HuH-7 (cell line): ENCODE measurements at regions not wholly inside any gene's neighbourhood (a gene's known extent, or its start where the extent isn't known, plus 50 kb on each side); places are given as distances from the start of the nearest gene placed in this dataset.

Source experiments
- DNase-seq: peaks from one replicate; pipeline ENCODE4 v3.0.0; 2011; ENCODE audit warnings: low spot score

DNA sequence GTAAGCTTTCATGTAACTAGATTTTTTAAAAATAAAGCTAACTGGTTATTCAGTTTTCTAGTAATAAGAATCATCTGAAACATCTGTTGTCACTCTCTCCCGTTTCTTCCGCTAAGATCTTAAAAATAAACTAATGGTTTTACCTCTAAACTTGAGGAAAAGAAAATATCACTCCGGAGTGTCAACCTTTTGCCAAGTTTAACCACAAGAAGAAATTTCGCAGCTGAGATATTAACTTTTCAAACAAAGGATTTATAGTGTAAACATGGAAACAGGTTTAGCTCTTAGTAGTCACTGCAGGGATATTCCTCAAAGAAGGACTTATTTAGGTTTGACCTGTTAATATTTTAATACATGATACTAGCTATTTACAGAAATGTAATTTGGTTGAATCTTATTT is 954.9 kb downstream of the ADGRL2 start:
- no peak for DNase-seq

DNA sequence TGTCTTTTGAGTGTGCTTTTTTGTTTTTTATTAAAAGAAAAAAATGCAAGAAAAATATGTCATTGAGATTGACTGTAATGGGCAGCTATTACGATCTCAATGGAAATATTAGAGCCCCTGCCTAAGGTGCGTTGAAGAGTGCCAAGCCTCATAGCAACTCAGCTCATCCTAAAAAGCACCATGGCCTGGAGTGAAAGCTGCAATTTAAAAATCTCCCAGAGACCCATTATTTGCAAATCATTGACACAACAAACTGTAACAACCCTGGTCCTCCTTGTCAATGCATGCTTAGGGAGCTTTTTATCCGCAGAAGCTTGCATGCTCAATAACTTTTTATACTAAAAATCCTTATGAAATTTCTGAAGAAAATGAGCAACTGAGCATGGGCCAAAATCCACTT is 954.5 kb downstream of the ADGRL2 start:
- DNase-seq, result no peak

DNA sequence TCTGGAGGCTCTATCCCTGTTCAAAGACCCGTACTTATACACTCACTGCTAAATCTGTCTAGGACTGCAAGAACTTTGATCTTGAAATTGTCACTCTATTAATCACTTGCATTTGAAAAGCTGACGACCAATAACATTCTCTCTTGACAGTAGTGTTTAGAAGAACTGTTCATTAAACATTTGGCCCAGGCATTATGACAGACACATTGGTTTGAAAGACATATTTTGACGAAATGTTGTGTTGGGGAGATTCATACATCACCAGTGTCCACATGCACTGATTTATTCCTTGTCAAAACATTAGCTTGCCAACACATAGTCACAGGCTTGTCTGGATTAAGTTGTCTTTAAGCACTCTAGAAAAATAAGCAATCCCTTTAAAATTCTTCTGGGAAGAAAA is 951.3 kb downstream of the ADGRL2 start:
- no peak for DNase-seq

- no peak for DNase-seq
Measured at GRCh38 chr1:82733645-82734044, 932.9 kb downstream of the ADGRL2 start.

DNA sequence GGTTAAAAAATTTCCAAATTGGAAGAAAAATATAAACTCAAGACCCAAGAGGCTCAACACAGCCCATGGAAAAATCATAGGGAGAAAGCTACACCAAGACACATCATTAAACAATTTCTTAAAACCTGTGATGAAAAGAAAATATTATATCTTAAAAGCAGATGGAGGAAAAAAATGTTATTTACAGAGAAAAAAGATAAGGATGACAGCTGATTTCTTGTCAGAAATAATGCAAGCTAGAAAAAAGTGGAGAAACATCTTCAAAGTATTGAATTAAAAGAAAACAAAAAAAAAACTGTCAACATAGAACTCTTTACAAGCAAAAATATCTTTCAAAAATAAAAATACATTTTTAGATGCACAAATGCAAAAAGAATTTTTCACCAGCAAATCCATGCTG is 930.5 kb downstream of the ADGRL2 start:
- no peak for DNase-seq

GRCh38 chr1:82728206-82728605 is 927.5 kb downstream of the ADGRL2 start:
- no peak for DNase-seq

DNA sequence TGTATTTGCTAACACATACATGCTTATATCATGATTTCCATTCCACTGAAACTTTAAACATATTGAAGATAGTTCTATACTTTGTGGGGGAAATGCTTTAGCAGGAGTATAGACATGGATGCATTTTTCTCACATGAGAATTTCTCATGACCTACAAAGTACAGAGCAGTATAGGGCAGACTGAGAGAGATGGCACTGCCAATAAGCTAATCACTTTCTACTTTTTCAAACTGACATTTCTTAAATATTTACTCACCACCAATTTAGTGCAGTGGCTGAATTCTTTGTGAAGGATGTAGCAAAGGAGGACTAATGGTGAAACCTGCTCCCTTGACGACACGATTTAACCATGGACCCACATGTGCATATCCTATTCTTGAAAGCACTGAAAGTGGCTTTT is 923.5 kb downstream of the ADGRL2 start:
- no peak for DNase-seq

DNA sequence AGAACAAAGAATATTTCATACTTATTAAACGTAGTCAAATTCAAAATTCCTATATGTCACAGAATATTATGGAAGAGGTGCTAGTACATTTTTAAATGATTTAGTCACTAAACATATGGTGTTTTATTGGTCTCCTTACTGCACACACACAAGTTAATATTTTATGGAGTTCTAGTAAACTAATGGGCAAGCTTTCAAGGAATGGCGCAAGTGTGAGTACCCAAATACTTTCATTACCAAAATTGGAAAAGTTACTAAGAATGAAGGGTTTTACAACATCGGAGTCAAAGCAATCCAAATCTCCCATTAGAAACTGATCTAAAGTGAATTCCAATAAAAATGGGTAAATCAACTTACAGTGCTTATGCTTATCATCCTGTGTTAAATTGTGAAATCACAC is 921.9 kb downstream of the ADGRL2 start:
- no peak for DNase-seq

DNA sequence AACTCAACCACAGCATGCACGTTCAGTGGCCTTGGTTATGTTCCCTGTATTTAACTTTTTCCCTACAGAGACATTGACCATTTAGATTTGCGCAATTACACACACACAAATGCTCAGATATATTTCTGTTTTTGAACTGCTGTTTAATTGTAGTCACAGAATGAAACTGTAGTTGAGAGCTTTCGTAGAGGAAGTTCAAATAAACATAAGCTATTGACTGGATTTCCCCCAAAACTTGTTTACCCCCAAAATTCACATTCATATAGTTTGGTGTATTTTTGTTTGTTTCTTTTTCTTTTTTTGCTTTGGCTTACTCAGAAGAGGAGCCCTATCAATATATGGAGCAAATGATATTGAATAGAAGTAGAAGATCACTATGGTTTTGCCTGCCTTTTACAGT is 921.0 kb downstream of the ADGRL2 start:
- no peak for DNase-seq

GRCh38 chr1:82718719-82719419 is 918.1 kb downstream of the ADGRL2 start:
- no peak for DNase-seq

DNA sequence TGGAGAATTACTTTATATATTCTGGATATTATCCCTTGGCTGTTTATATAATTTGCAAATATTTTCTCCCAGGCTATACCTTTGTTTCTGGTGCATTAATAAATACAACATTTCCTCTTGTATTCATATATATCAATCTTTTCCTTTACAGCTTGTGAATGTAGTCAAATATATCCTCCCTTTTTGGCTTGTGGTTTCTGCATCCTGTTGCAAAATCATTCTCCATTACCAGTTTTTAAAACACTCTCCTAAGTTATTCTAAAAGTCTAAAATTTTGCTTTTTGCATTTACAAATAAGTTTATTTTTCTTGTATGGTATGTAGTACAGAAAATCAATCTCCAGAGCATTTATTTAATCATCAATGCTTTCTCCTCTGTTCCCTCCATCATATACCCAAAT is 909.4 kb downstream of the ADGRL2 start:
- DNase-seq, result no peak

DNA sequence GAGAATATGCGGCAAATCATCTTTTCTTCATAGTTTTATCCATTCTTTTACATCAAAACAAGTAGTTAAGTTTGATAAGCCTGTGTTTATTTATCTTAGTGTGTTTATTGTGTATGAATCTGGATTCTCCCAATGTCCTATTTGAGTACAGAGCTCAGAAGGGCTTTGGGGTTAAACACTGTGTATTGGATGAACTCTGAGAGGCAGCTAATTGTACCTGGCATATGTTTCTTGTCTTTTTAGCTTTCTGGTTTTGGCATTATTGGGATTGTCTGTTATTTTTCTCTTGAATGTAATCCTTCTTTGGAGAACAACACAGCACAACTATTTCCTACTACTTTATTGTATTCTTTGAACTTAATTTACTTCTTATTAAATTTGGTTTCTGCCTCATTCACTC is 906.9 kb downstream of the ADGRL2 start:
- no peak for DNase-seq

- DNase-seq, result no peak
Measured at GRCh38 chr1:82706741-82707140, 906.0 kb downstream of the ADGRL2 start.

DNA sequence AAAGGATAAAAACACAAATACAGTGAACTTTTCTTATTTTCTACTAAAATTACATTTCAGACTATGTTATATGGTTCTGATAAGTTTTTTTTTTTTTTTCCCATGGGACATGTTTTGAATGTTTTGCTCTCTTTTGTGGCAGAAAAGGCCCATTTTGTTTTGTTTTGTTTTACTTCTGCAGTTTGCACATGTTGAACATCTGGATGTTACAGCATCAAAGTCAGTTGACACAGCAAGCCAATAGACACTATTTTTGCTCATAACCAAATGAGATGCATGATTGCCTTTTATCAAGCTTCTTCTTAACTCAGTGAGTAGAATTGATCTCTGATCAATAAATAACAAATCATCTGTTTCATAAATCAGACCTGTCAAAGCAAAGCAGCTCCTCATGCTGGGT is 904.2 kb downstream of the ADGRL2 start:
- DNase-seq, result no peak

GRCh38 chr1:82704393-82704792 is 903.7 kb downstream of the ADGRL2 start:
- no peak for DNase-seq

GRCh38 chr1:82703951-82704350 is 903.2 kb downstream of the ADGRL2 start:
- no peak for DNase-seq

- DNase-seq, result no peak
Measured at GRCh38 chr1:82700476-82700875, 899.7 kb downstream of the ADGRL2 start.

DNA sequence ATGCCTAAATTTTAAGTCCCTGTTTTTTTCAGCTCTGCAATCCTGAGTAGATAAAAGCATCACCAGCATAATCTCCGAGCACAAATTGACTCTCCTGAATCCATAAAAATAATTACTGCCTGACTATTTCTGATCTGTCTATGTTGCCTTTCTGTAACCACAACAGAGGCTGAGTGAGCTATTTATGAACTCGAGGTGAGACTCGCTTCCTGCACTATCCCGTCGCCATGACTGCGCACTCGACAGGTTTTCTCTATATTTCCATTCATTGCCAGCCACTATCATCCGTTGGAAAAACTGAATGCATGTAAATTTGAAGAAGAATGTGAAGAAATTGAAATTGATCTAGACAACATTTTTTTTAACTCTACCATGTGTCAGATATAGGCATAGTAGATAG is 897.2 kb downstream of the ADGRL2 start:
- no peak for DNase-seq

DNA sequence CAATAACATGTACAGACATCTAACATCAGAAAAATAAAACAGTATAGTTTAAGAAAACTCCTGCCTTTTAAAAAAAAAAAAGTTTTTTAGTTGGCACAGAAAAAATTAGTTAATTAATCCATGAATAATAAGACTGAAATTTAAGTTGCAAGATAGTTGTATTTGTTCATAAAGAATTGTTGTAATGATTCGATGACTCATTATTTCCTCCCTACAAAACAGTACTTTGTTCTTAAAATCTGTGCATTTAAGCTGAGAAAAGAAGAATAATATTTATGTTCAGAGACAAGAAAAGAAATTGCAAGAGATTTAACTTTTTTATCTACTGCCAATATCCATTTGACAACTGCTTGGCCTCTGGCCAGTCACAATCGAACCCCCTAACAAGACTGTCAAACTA is 894.7 kb downstream of the ADGRL2 start:
- no peak for DNase-seq

GRCh38 chr1:82690411-82690810 is 889.7 kb downstream of the ADGRL2 start:
- DNase-seq, result no peak

DNA sequence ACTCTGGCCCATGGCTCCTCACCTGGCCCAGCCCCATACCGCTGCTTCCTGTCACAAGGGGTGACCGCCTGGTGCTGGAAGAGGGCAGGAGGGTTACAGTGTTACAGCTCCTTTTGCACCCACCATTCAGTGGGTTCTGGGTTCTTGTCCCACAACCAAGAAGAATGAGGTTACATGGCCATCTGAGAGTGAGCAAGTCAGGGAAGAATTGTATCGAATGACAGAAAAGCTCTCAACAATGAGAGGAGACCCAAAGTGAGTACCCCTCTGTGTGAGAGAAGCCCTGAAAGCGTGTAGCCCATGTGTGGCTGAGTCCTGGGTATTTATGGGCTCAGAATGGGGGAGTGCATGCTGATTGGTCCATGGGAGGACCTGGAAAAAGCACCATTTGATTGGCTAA is 888.5 kb downstream of the ADGRL2 start:
- DNase-seq, result no peak

GRCh38 chr1:82686774-82687173 is 886.0 kb downstream of the ADGRL2 start:
- DNase-seq, result no peak

- no peak for DNase-seq
Measured at GRCh38 chr1:82646888-82647287, 846.2 kb downstream of the ADGRL2 start.

GRCh38 chr1:82646336-82646735 is 845.6 kb downstream of the ADGRL2 start:
- no peak for DNase-seq
